GM18498 (cell line): ENCODE measurements at regions not wholly inside any gene's neighbourhood (a gene's known extent, or its start where the extent isn't known, plus 50 kb on each side); places are given as distances from the start of the nearest gene placed in this dataset.

Experiments
- ATAC-seq: cut with Tn5 transposase; IDR thresholded peaks from one replicate; pipeline ENCODE4 v1.9.1; 2021; ENCODE audit warnings: mild to moderate bottlenecking, moderate library complexity; ENCODE audit not compliant: unreplicated experiment

- no peak for ATAC-seq
Measured at GRCh38 chr12:84741692-84742091, 170.9 kb downstream of the SLC6A15 start.

DNA sequence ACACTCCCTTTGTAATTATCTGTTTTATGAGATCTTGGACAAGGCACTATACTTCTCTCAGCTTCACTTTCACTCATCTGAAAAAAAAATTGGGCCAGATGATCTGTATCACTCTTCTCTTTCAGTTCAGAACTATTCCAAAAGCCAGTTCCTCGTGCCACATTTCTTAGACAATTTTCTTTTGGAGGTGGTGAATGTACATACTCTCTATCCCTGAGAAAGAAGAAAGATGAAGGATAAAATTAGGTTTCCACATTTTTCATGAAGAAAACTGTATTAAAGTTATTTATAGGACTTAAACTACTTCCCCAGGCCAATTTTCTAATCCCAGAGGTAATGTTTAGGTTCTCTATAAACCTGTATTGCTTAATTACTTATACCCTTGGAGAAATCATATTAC lies 171.6 kb downstream of the SLC6A15 start:
- ATAC-seq = no peak

DNA sequence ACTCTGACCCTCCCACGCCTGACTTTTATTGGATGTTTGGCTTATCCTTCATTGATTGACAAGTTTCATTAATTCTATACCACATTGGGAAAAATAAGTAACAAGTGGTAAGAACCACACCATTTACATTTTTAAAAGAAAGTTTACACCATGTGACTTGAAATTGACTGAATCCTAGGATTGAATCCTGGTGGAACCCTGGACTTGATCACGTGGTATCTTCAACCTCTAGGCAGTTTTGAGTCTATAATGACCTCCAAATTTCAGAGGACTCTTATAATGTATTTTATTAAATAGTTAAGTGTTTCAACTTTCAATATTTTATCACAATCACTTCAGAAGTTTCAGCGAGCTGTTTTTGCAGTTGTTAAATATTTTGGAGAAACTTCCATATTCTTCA lies 172.0 kb downstream of the SLC6A15 start:
- no peak for ATAC-seq

DNA sequence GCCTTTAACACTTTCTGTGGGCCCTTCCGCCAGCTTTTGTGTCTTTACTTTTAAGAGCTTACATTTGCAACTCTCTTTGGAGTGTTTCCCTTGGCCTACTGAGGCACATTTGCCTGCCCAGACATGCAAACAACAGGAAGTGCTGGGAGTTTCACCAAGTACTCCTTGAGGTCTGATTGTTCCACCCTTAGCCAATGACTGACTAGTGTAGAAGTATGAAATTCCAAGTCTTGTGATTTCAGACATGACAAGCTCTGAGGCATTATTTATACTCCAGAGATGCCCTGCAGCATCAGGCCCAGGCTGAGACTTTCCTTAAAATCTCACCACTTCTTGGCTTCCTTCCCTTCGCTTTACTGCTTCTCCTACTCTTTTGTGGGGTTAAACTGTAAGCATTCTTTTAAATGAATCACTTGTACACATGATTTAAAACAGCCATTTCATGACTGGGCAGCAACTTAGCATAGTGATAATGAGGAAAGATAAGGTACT lies 174.1 kb downstream of the SLC6A15 start:
- no peak for ATAC-seq

DNA sequence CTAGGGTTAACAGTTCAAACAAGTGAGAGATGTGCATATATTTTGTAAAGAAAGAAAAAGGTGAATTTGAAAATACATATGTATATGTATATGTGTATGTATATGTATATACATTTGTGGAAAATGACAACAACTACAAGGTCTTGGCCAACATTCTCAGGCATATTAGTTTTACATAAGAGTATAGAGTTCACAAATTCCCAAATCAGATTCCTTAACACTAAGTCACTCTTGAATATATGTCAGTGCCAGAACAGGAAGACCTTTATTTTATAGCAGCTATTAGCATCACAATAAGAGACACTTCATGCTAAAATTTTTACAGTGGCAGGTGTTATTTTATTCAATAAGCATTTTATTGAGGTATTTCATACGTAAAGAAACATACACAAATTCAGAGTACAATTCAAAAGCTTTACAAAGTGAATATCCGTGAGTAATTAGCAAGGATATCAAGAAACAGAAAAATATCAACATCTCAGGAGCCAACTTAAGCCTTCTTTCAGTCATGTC lies 179.7 kb downstream of the SLC6A15 start:
- ATAC-seq = no peak

DNA sequence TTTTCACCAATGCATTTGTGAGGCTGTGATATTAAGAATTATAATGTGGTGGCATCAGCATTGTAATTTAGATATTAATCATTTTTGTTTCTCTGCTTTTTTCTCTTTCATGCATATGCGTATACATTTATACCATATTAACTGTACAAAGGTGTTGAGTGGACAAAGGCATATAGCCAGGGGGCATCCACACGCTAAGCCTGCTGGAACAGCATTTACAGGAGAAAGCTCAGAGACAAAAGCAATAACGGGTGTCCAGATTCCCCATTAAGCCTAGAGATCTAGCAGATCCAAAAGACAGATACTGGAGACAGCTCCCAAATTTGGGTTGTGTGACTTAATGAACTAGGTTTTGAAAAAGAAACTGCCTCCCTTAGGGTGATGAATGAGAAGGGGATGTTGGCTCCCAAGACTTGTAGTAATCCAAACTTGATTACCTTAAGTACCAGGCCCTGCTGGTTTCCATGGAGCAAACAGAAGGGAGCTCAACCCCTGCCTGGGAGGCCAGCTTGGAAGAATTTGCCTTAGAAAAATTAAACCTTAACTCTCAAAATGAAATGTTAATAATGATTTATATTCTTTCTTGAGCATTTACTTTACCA lies 181.9 kb downstream of the SLC6A15 start:
- no peak for ATAC-seq

GRCh38 chr12:84727961-84728360 lies 184.6 kb downstream of the SLC6A15 start:
- ATAC-seq = no peak

GRCh38 chr12:84726780-84727179 lies 185.8 kb downstream of the SLC6A15 start:
- ATAC-seq = no peak

DNA sequence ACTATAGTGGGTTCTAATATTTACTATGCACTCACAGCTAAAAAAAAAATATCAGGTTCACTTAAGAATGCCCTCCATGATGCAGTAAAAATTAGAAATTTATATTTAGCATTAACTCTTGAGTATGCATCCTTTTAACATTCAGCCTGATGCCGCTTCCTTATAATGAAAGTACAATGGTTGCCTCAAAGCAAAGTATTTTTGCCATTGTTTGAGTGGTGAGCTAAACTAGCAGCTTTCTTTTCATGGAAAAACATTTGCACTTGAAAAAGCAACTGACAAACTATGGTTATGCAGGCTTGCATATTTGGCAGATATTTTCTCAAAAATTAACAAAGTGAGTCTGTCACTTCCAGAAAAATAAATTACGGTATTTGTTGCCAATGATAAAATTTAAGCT lies 188.6 kb downstream of the SLC6A15 start:
- no peak for ATAC-seq

DNA sequence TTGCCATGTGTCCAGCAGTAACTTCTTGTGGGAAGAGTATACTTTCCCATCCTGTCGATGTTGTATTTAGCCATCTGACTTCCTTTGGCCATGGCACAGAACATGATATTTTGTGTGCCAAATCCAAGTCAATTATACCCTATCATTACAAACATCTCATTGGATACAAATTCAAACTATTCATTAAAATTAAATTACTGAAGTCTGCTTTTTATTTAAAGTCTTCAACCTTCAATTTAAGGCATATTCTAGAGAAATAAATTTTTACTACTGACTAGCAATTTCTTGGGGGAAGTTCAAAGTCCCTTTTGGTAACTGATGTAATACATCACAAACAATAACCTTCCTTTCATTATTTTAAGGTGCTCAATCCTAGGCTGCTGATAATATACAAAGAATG lies 192.6 kb downstream of the SLC6A15 start:
- ATAC-seq = no peak

DNA sequence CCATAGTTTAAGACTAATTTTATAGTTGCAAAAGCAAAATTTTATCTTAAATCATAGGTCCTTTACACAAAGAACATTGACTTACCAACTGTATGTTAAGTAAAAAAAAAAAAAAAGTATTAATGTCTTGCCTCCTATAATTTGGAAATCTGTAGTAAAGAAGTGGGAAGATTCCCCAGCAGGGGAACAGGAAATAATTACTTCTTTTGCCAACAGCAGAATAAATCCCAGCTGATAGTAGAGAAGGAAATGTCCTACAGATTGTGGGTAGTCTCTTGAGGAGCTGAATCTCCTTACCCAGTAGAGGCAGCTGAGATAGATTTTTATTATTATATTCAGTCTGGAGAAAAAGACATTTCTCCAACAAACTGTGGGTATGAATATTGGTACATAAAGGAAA lies 193.7 kb downstream of the SLC6A15 start:
- ATAC-seq = no peak

DNA sequence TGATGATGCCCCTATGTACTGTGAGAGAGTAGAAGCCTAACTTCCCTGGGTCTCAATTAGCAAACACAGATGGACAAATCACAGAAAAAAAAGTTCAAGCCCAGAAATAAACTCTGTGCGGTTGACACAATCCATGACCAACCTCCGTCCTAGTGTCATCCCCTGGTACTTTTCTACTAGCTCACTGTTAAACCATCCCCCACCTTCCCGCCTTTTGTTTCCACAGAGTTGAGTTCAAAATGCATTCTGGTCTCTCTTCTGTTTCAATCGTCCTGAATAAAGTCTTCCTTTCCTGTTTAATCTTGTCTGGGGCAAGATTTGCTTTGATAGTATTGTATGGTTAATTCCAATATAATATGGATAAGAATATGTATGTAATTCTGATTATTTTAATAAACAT lies 199.9 kb downstream of the SLC6A15 start:
- no peak for ATAC-seq

GRCh38 chr12:84706374-84706773 lies 206.2 kb downstream of the SLC6A15 start:
- ATAC-seq = no peak

DNA sequence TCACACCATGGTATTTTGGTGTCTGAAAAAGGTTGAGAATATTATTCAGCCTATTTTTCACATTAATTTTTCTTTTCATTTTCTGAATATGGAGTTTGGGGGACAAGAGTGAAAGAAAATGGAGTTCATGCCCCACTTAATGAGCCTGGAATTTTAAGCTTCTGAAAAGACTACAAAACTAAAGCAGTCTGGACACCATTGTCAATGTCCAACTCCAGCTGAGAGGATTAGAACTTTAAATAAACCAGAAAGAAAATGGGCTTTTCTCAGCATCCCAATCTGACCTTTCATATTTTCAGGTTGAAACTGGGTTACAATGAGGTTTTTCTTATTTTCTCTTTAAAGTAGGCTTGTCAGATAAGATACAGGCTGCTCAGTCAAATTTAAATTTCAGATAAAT lies 207.7 kb downstream of the SLC6A15 start:
- no peak for ATAC-seq

- ATAC-seq = no peak
Measured at GRCh38 chr12:84702001-84702400, 210.6 kb downstream of the SLC6A15 start.

DNA sequence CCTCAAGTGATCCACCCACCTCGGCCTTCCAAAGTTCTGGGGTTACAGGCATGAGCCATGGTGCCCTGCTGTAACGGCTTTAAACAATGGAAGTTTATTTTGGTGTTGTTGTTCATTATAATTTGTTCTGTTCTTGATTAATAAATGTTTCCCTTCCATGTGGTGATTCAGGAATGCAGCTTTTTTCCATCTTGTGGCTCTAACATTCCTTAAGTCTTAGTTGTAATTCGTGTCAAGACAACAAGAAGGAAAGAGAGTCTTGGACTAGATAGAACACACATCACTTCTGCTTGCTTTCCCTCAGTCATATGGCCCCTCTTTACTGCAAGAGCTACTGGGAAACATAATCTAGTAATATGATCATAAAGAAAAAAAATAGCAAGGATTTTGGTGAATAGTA lies 211.6 kb downstream of the SLC6A15 start:
- no peak for ATAC-seq

- no peak for ATAC-seq
Measured at GRCh38 chr12:84698576-84699333, 213.8 kb downstream of the SLC6A15 start.

DNA sequence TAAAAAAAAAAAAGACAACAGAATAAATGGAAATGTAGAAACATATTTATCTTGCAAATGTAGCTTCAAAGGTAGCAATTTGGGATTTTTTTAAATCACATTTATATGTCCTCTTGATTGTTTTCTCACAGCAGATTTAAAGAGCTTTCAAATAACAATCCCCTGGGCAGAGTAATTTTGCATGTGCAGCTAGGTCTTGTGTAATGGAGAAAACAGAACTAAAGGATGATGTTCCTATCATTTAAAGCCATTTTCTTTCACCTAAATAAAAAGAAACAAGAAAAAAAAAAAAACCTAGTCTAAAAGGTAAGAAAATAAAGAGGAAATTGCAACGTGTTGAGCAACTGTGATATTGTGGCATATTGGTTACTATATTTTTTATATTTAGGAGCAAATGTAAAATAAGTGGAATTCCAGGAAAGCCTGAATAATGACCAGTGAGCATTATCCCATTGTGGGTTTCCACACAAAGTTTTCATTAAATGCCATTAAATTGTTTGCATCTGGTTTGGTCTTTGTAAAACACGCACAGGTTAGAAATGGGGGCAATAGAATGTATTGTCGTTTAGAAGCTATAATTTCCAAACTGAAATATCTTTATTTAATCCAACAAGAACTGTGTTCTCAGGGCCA lies 215.6 kb downstream of the SLC6A15 start:
- ATAC-seq = no peak

GRCh38 chr12:84696281-84696680 lies 216.3 kb downstream of the SLC6A15 start:
- ATAC-seq = no peak

GRCh38 chr12:84694116-84694515 lies 218.5 kb downstream of the SLC6A15 start:
- ATAC-seq = no peak

DNA sequence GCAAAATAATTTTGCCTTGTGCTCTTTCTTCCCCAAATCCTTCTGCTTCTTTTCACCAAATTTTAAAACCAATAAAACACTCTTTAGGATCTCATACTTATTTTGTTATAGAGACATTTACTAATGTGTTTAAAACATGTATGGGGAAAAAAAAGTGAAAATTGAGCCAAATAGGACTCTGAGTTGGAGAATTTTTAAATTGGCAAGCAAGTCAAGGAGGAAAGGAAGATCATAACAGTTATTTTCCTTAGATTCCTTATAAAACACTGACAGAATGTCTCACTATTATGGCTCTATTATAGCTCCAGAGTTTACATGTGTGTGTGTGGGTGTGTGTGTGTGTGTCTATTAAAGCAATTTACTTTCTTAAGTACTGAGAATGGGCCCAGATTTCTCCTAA lies 220.5 kb downstream of the SLC6A15 start:
- ATAC-seq = no peak

- ATAC-seq = no peak
Measured at GRCh38 chr12:84691266-84691665, 221.3 kb downstream of the SLC6A15 start.
